VCaP (cell line): ENCODE measurements at regions not wholly inside any gene's neighbourhood (a gene's known extent, or its start where the extent isn't known, plus 50 kb on each side); places are given as distances from the start of the nearest gene placed in this dataset.

Experiments used
- H3K27ac ChIP-seq: fragments of 450-650 bp; 2 replicates; pipeline ENCODE4 v1.5.1; 2017
- CTCF ChIP-seq: fragments of 450-650 bp; conservative IDR thresholded peaks from 2 replicates; pipeline ENCODE4 v1.5.1; 2017; ENCODE audit warnings: mild to moderate bottlenecking, moderate library complexity

DNA sequence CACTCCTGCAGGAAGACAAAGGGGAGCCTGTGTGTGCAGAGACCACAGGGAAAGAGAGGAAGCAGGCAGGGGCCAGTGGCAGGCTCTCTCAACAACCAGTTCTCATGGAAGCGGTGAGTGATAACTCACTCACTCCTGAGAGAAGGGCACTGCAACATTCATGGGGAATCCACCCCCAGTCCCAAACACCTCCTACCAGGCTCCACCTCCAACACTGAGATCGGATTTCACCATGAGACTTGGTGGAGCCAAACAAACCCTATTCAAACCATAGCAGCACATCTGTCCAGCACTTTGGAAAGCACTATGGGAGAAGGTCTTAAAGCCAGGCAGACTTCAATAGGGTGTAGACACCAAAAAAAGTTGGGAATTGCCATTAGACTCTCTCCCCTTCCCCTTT, 345.7 kb upstream of the SPRED2 start:
- TF ChIP-seq CTCF, result no peak
- H3K27ac ChIP-seq, result no peak overlapping the region

DNA sequence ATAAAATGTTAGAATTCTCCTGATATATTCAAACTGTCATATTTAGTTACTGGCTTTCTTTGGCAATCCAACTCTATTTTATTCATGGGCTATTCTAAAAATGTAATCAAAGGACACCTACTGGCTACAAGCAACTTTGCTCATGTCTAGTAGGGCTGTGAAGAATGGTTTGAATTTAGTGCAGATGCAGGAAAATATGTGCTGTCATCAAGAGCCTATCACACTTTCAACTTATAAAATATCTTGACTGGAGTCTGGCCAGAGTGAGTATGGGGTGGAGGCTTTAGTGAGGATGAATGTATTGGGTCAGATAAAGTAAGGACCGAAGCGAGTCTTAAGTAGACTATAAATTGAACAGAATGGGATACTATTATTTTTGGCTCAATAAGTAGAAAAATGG, 343.4 kb upstream of the SPRED2 start:
- TF ChIP-seq CTCF, result no peak
- no peak overlapping the region for H3K27ac ChIP-seq

GRCh38 chr2:65767946-65768345, 335.5 kb upstream of the SPRED2 start:
- no peak for TF ChIP-seq CTCF
- H3K27ac ChIP-seq, result no peak overlapping the region

GRCh38 chr2:65766768-65767267, 334.4 kb upstream of the SPRED2 start:
- no peak overlapping the region for H3K27ac ChIP-seq
- no peak for TF ChIP-seq CTCF

- H3K27ac ChIP-seq, result no peak overlapping the region
- TF ChIP-seq CTCF, result no peak
Observed at GRCh38 chr2:65765376-65765775, 333.0 kb upstream of the SPRED2 start.

- no peak for TF ChIP-seq CTCF
- H3K27ac ChIP-seq, result no peak overlapping the region
Observed at GRCh38 chr2:65762068-65762467, 329.7 kb upstream of the SPRED2 start.

DNA sequence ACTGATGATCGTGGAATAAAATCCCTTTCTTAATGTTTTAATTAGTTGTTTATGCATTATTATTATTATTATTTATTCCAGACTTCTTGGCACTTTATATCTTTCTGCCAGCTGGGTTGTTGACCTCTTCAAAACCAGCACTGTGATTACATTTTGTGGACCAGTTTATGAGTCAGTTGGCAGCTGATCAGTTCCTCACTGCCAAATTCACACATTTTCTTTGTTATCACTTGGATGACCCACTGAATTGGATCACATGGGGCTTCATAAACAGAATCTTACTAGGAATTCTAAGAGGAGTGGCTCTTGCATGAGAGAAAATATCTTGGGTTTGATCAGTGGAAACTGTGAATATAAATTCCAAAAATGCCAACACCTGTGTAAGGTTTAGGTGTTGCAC, 321.8 kb upstream of the SPRED2 start:
- H3K27ac ChIP-seq, result no peak overlapping the region
- TF ChIP-seq CTCF, result no peak

- H3K27ac ChIP-seq, result no peak overlapping the region
Observed at GRCh38 chr2:65751408-65751807, 319.0 kb upstream of the SPRED2 start.

More at GRCh38 chr2:65751408-65751807, 319.0 kb upstream of the SPRED2 start:
- TF ChIP-seq CTCF, result no peak
